ENCODE measurements at regions not wholly inside any gene's neighbourhood (a gene's known extent, or its start where the extent isn't known, plus 50 kb on each side); places are given as distances from the start of the nearest gene placed in this dataset.

DNA sequence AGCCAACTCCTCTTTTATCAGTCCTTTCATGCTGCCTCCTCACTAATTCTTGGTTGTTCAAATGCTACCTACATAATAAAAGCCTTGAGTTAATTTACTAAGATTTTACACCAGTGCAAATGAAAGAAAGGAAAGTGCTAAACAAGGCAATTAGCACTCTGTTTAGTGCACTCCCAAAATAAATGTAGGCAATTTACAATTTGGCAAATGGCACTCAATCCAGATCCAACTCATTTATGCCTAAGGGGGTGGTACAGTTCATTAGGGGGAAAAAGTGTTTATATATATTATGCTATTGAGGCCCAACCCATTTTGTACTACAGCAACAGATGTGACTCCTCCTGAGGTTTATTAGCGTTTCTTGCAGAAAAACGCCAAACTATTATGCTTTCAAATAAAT lies 370.1 kb downstream of the NR2F2 start:
- no peaks in the 10 kb centered on the region for H3K9me3 ChIP-seq (ENCODE audit: low read depth)
- no peaks in the 10 kb centered on the region for H3K27me3 ChIP-seq (replicated peaks; ENCODE audit: insufficient read depth)
- H3K9me2 ChIP-seq (ENCODE audit: insufficient read depth): no peaks in the 10 kb centered on the region
- no peak overlapping the region for H2AFZ ChIP-seq
- no peak overlapping the region for H3K4me3 ChIP-seq
- TF ChIP-seq EZH2phosphoT487 (IDR thresholded peaks at IDR 0.05; ENCODE audit: insufficient read depth, low read depth) (no peak), EZH2 (IDR thresholded peaks at IDR 0.05; ENCODE audit: insufficient read depth, poor library complexity, severe bottlenecking) (no peak)
- no peak for DNase-seq
- H3K79me2 ChIP-seq (ENCODE audit: insufficient read depth): no peaks in the 10 kb centered on the region
- no peak overlapping the region for H3K27ac ChIP-seq
- H4K20me1 ChIP-seq (ENCODE audit: insufficient read depth): no peaks in the 10 kb centered on the region
- in situ Hi-C loops (cut with MboI): no loop called here
- no peaks in the 10 kb centered on the region for H3K36me3 ChIP-seq (ENCODE audit: low read depth)
- no peaks in the 10 kb centered on the region for H3F3A ChIP-seq (ENCODE audit: insufficient read depth)
- no peak overlapping the region for H3K9ac ChIP-seq
- no peaks in the 10 kb centered on the region for H3K4me1 ChIP-seq (ENCODE audit: insufficient read depth)
- no peak overlapping the region for H3K4me2 ChIP-seq (ENCODE audit: unreplicated experiment)
- 2 to 3% methylated on average over 2 of the region's 2 CpGs for WGBS, 2 experiments (ENCODE audit: low coverage in 1 of 2, low lambda C conversion rate in 2 of 2, missing lambda C conversion rate in 2 of 2)

DNA sequence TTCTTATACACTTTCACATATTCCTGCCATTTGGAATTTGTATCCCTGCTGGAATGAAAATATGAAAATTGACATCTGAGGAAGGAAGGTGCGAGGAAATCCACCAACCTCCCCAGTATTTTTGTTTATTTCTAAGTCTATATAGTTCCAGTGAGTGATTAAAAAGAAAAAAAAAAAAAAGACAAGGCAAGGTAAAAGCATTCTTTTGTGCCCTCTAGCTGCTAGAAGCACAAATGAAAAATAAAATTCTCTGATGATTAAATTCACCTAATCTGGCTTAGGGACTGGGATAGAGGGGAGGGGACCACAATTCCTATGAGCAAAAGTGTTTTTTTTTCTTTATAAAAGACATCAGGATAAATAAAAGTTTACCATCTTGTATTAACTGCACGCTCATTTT lies 370.9 kb downstream of the NR2F2 start:
- no peaks in the 10 kb centered on the region for H4K20me1 ChIP-seq (ENCODE audit: insufficient read depth)
- in situ Hi-C loops (cut with MboI): no loop called here
- no peaks in the 10 kb centered on the region for H3F3A ChIP-seq (ENCODE audit: insufficient read depth)
- H3K4me1 ChIP-seq (ENCODE audit: insufficient read depth): no peaks in the 10 kb centered on the region
- H3K9ac ChIP-seq: no peak overlapping the region
- no peaks in the 10 kb centered on the region for H3K79me2 ChIP-seq (ENCODE audit: insufficient read depth)
- no peaks in the 10 kb centered on the region; the same call in 1 of the 2 replicates for H3K27me3 ChIP-seq (replicated peaks; ENCODE audit: insufficient read depth)
- H3K36me3 ChIP-seq (ENCODE audit: low read depth): no peaks in the 10 kb centered on the region
- WGBS, 2 experiments (ENCODE audit: low coverage in 1 of 2, low lambda C conversion rate in 2 of 2, missing lambda C conversion rate in 2 of 2): 5 to 12% methylated on average over 2 of the region's 2 CpGs
- H3K27ac ChIP-seq: no peak overlapping the region
- peak; percentile 3 for DNase-seq
- H3K4me2 ChIP-seq (ENCODE audit: unreplicated experiment): no peak overlapping the region
- TF ChIP-seq EZH2phosphoT487 (IDR thresholded peaks at IDR 0.05; ENCODE audit: insufficient read depth, low read depth) (no peak), EZH2 (IDR thresholded peaks at IDR 0.05; ENCODE audit: insufficient read depth, poor library complexity, severe bottlenecking) (no peak)
- H2AFZ ChIP-seq: no peak overlapping the region
- no peaks in the 10 kb centered on the region for H3K9me2 ChIP-seq (ENCODE audit: insufficient read depth)
- H3K9me3 ChIP-seq (ENCODE audit: low read depth): no peaks in the 10 kb centered on the region
- H3K4me3 ChIP-seq: no peak overlapping the region

DNA sequence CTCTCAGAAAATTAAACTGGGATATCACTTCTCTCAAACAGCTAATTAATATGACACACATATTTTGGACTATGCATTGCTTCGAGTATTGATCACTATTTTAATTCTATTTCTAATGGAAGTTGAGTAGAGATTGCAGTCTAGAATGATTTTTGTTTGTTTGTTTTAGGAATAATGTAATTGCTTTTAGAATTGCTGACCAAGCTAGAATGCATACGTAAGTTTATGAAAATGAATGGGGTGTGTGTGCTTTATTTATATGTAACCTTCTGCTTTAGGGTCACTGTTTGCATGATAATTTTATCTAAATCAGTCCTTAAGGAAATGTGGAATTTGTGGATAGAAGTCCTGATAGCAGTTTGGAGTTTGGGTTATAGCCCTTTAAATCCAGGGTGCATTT lies 371.4 kb downstream of the NR2F2 start:
- no peak overlapping the region for H3K9ac ChIP-seq
- H3K4me3 ChIP-seq: no peak overlapping the region
- H3K36me3 ChIP-seq (ENCODE audit: low read depth): no peaks in the 10 kb centered on the region
- H3K79me2 ChIP-seq (ENCODE audit: insufficient read depth): no peaks in the 10 kb centered on the region
- no peak for DNase-seq
- 4 to 9% methylated on average over 2 of the region's 2 CpGs for WGBS, 2 experiments (ENCODE audit: low coverage in 1 of 2, low lambda C conversion rate in 2 of 2, missing lambda C conversion rate in 2 of 2)
- H3F3A ChIP-seq (ENCODE audit: insufficient read depth): no peaks in the 10 kb centered on the region
- no peak overlapping the region for H3K27ac ChIP-seq
- H3K4me2 ChIP-seq (ENCODE audit: unreplicated experiment): no peak overlapping the region
- H3K4me1 ChIP-seq (ENCODE audit: insufficient read depth): no peaks in the 10 kb centered on the region
- no peak overlapping the region for H2AFZ ChIP-seq
- no peaks in the 10 kb centered on the region for H3K9me3 ChIP-seq (ENCODE audit: low read depth)
- H3K9me2 ChIP-seq (ENCODE audit: insufficient read depth): no peaks in the 10 kb centered on the region
- TF ChIP-seq EZH2phosphoT487 (IDR thresholded peaks at IDR 0.05; ENCODE audit: insufficient read depth, low read depth) (no peak), EZH2 (IDR thresholded peaks at IDR 0.05; ENCODE audit: insufficient read depth, poor library complexity, severe bottlenecking) (no peak)
- in situ Hi-C loops (cut with MboI): no loop called here
- H3K27me3 ChIP-seq (replicated peaks; ENCODE audit: insufficient read depth): no peaks in the 10 kb centered on the region; the same call in 1 of the 2 replicates
- no peaks in the 10 kb centered on the region for H4K20me1 ChIP-seq (ENCODE audit: insufficient read depth)

DNA sequence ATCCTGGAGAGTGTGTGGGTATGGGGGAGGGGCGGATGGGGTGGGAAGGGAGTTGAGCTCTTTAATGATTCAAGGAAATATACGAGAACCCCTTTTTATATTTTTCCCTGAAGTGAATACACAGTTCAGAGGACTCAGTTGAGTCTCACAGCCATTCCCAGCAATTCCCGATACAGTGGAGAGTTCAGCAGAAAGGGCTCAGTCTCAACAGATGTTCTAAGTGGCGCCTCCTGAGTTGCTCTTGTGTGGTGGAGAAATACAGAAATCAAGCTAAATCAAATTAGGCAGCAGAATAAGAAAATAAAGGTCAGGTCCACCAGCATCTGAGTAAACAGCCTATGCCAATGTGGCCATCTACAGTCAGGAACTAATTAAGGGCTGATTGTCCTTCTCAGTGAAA lies 372.1 kb downstream of the NR2F2 start:
- Histone ChIP-seq H3F3A (ENCODE audit: insufficient read depth) (no peaks in the 10 kb centered on the region), H3K27me3 (replicated peaks; ENCODE audit: insufficient read depth) (no peaks in the 10 kb centered on the region; the same call in 1 of the 2 replicates), H3K4me1 (ENCODE audit: insufficient read depth) (no peaks in the 10 kb centered on the region), H3K79me2 (ENCODE audit: insufficient read depth) (no peaks in the 10 kb centered on the region), H3K4me3 (no peak overlapping the region), H3K4me2 (ENCODE audit: unreplicated experiment) (no peak overlapping the region), H2AFZ (no peak overlapping the region), H3K9me3 (ENCODE audit: low read depth) (no peaks in the 10 kb centered on the region), H3K9ac (no peak overlapping the region), H3K36me3 (ENCODE audit: low read depth) (no peaks in the 10 kb centered on the region), H4K20me1 (ENCODE audit: insufficient read depth) (no peaks in the 10 kb centered on the region), H3K9me2 (ENCODE audit: insufficient read depth) (no peaks in the 10 kb centered on the region), H3K27ac (no peak overlapping the region)
- no peak for DNase-seq
- TF ChIP-seq EZH2phosphoT487 (IDR thresholded peaks at IDR 0.05; ENCODE audit: insufficient read depth, low read depth): no peak
- no peak for TF ChIP-seq EZH2 (IDR thresholded peaks at IDR 0.05; ENCODE audit: insufficient read depth, poor library complexity, severe bottlenecking)
- in situ Hi-C loops (cut with MboI): no loop called here
- 2 to 8% methylated on average over 4 of the region's 4 CpGs for WGBS, 2 experiments (ENCODE audit: low coverage in 1 of 2, low lambda C conversion rate in 2 of 2, missing lambda C conversion rate in 2 of 2)

DNA sequence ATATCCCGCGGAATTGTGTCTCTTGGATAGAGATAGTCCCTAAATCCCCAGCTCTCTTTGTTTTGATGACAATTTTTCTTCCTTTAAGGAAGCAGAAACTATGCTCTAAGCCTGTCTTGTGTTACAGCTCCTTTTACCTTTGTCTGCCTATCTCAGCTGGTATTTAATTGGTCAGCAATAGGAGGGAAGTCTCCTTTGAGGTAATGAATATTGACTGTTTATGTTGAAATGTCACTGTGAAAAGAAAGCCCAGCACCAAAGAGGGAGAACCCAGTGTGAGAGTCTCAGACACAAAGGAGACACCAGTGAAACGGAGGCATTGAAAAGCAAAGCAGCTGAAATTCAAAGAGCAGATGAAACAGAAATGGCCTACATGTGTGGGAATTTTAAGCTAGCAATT lies 372.6 kb downstream of the NR2F2 start:
- WGBS, 2 experiments (ENCODE audit: low coverage in 1 of 2, low lambda C conversion rate in 2 of 2, missing lambda C conversion rate in 2 of 2): 20 to 24% methylated on average over 3 of the region's 3 CpGs
- Histone ChIP-seq H3K4me2 (ENCODE audit: unreplicated experiment) (no peak overlapping the region), H3K9me3 (ENCODE audit: low read depth) (no peaks in the 10 kb centered on the region), H3K9ac (no peak overlapping the region), H3K27ac (no peak overlapping the region), H3K27me3 (replicated peaks; ENCODE audit: insufficient read depth) (no peaks in the 10 kb centered on the region; the same call in 1 of the 2 replicates), H3K9me2 (ENCODE audit: insufficient read depth) (no peaks in the 10 kb centered on the region), H4K20me1 (ENCODE audit: insufficient read depth) (no peaks in the 10 kb centered on the region), H3K36me3 (ENCODE audit: low read depth) (no peaks in the 10 kb centered on the region), H3K4me3 (no peak overlapping the region), H3F3A (ENCODE audit: insufficient read depth) (no peaks in the 10 kb centered on the region), H3K79me2 (ENCODE audit: insufficient read depth) (no peaks in the 10 kb centered on the region), H2AFZ (no peak overlapping the region), H3K4me1 (ENCODE audit: insufficient read depth) (no peaks in the 10 kb centered on the region)
- in situ Hi-C loops (cut with MboI): no loop called here
- no peak for DNase-seq
- TF ChIP-seq EZH2 (IDR thresholded peaks at IDR 0.05; ENCODE audit: insufficient read depth, poor library complexity, severe bottlenecking) (no peak), EZH2phosphoT487 (IDR thresholded peaks at IDR 0.05; ENCODE audit: insufficient read depth, low read depth) (no peak)

Measured in GM23248 (cell line).